Coronary artery (tissue), 2 donors: ENCODE measurements at regions not wholly inside any gene's neighbourhood (a gene's known extent, or its start where the extent isn't known, plus 50 kb on each side); places are given as distances from the start of the nearest gene placed in this dataset.

Source experiments
- DNase-seq: peaks from one replicate; pipeline ENCODE4 v3.0.0-alpha.2; 2017; ENCODE audit warnings: low spot score
- H3K27ac ChIP-seq, 2 donors: fragments of 200-600 bp; sonication (generic); one replicate each; pipeline ENCODE4 v1.5.1; 2016 to 2019
- H3K4me3 ChIP-seq: fragments of 200-600 bp; sonication (generic); 2 replicates; pipeline ENCODE4 v1.5.1; 2016; ENCODE audit warnings: mild to moderate bottlenecking, moderate library complexity
- CTCF ChIP-seq: fragments of 200-600 bp; sonication (generic); IDR thresholded peaks from one replicate; pipeline ENCODE4 v1.5.1; 2019; ENCODE audit warnings: antibody characterized with exemption

- DNase-seq = no peak
- no peak overlapping the region for H3K27ac ChIP-seq
- TF ChIP-seq CTCF = no peak
- no peak overlapping the region for H3K4me3 ChIP-seq
These were observed 417.3 kb downstream of the SHANK2 start for GRCh38 chr11:70834984-70835560.

GRCh38 chr11:70836071-70836470 lies 416.3 kb downstream of the SHANK2 start:
- no peak overlapping the region for H3K4me3 ChIP-seq
- no peak overlapping the region for H3K27ac ChIP-seq
- no peak for DNase-seq
- no peak for TF ChIP-seq CTCF

DNA sequence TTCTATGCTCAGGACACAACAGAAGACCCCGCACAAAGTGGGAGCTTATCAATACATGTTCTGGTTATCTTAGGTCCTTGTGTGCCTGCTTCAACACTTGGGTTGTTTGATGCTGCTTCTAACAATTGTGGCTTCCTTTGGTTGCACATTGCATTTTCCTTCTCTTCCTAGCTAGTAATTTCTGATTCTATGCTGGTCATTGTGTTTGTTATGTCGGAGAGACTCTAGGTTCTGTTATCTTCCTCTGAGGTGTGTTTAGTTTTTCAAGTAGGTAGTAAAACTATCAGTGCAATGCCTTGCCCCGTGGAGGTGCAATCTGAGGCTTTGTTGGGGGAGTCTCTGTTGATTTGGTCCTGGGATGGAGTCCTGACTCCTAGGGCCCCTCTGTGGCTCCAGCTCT lies 414.2 kb downstream of the SHANK2 start:
- no peak for DNase-seq
- Histone ChIP-seq H3K27ac (no peak overlapping the region), H3K4me3 (no peak overlapping the region)
- TF ChIP-seq CTCF = no peak

DNA sequence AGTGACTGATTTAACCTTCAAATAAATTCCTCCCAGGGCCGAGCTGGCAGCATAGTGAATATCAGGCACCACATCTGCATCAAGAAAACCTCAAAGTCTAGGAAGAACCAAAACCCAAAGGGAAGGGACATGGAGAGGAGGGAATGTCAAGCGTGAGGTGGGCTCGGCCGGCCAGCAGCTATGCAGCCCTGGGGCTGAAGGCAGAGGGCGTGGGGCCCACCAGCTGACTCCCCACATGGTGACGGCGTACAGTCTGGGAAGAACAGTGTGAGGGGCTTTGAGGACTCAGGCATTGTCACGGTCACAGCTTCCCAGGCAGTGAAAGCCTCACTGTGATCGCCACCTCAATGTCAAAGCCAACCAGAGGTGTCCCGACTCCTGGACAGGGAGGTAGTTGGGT lies 412.5 kb downstream of the SHANK2 start:
- H3K27ac ChIP-seq = no peak overlapping the region
- no peak for DNase-seq
- H3K4me3 ChIP-seq = no peak overlapping the region
- no peak for TF ChIP-seq CTCF

GRCh38 chr11:70841264-70841663 lies 411.1 kb downstream of the SHANK2 start:
- Histone ChIP-seq H3K4me3 (no peak overlapping the region), H3K27ac (no peak overlapping the region)
- no peak for DNase-seq
- TF ChIP-seq CTCF = no peak

GRCh38 chr11:70842256-70842655 lies 410.1 kb downstream of the SHANK2 start:
- TF ChIP-seq CTCF = no peak
- Histone ChIP-seq H3K27ac (no peak overlapping the region), H3K4me3 (no peak overlapping the region)
- no peak for DNase-seq

DNA sequence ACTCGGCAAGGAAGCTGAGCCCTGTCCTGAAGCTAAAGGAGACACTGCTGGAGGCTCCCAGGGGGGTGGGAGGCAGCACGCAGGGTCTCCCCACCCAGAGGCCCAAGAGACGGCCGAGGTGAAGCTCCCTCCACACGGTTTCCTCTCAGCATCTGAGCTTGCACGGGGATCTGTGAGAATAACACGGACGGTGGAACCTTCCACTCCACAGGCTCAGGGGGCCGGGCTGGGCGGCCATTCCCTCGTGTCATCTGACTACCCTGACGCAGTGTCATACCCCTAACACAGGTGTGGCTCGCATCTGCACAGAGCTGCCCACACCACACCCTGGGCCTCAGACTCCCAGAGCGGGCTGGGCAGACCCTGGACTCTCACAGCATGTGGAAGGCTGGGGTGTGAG lies 409.7 kb downstream of the SHANK2 start:
- no peak for TF ChIP-seq CTCF
- no peak for DNase-seq

More for the DNA sequence above, 409.7 kb downstream of the SHANK2 start:
- H3K4me3 ChIP-seq = no peak overlapping the region
- H3K27ac ChIP-seq = no peak overlapping the region
